CD1c-positive myeloid dendritic cell (primary cell): ENCODE measurements at regions not wholly inside any gene's neighbourhood (a gene's known extent, or its start where the extent isn't known, plus 50 kb on each side); places are given as distances from the start of the nearest gene placed in this dataset.
"Not testable (repeated sequence)": the region's sequence is repeated elsewhere in the genome, so short reads cannot be mapped to it uniquely, and the experiment has no call there.

Experiments used
- DNase-seq: peaks from one replicate; pipeline ENCODE4 v3.0.0-alpha.2; 2016; ENCODE audit errors: extremely low spot score

- DNase-seq: no peak
Measured at GRCh38 chr13:109274188-109274821, 512.1 kb downstream of the IRS2 start.

DNA sequence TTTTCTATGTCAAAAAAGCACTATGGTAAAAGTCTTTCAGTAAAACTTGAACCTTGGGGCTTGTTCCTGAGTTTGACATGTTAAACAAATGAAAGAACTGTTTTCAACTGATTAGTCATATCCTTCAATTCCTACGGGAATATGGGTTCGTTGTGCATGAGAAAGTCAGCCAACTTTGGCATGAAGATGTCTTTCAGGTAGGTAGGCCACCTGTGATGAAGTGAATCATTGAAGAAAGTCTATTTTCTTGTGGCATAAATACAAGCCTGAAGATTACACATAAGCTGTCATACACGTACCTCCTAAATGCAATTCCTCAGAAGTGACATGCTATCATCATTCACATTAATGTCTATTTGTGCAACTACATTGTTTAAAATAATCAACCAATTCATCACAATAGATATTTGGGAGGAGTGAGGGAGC, 513.0 kb downstream of the IRS2 start:
- no peak for DNase-seq

DNA sequence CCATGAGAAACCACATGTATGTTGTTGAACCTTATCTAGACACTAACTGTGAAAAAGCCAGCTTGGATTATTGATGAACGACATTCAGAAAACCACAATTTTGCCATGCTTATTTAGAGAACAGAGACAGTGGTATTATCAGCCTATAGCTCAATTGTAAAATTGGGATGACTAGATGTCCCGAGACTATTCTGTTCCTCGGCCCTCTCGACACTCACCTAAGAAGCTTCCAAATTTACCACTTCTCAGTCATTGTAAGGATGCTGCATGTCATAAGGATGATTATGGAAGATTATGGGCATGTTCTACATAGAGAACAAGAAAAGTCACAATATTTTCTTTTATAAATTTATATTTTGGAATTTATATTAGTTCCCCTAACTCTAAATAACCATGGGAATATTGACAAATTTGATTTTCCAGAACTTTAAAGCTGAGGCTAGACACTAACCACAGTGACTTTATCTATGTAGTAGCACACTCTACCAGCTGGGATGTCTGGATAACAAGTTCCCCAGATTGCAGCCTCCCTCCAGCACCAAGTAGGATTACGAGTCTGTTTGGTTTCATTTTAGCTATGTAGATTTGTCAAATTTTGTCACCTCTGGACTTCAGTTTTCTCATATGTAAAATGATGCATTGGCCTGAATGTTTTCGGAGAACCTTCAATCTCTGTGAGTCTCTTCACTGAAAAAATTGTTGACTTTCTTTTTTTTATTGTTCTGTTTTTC, 513.6 kb downstream of the IRS2 start:
- no peak for DNase-seq

GRCh38 chr13:109271555-109272541, 514.5 kb downstream of the IRS2 start:
- no peak for DNase-seq

DNA sequence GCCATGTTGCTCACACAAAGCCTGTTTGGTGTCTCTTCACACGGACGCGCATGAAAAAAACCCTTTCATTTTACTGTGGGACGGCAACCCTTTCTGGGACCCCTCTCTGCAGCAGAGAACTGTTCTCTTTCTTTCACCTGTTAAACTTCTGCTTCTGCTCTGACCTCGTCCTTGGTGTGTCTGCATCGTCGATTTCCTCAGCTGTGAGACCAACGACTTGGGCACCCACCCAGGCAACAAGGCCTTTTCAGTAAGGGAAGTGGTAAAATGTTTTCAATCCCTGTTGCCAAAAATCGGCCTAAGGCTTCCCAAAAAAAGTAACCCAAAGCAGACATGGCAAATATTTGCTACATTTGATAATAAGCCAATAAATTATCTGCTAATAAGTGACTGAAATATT, 515.3 kb downstream of the IRS2 start:
- DNase-seq: no peak

- not testable (repeated sequence) for DNase-seq
Measured at GRCh38 chr13:109269381-109269780, 517.0 kb downstream of the IRS2 start.

DNA sequence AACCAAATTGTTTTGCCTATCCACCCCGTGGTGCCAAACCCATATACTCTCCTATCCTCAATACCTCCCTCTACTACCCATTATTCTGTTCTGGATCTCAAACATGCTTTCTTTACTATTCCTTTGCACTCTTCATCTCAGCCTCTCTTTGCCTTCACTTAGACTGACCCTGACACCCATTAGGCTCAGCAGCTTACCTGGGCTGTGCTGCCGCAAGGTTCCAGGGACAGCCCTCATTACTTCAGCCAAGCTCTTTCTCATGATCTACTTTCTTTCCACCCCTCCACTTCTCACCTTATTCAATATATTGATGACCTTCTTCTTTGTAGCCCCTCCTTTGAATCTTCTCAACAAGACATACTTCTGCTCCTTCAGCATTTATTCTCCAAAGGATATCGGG, 517.9 kb downstream of the IRS2 start:
- not testable (repeated sequence) for DNase-seq

DNA sequence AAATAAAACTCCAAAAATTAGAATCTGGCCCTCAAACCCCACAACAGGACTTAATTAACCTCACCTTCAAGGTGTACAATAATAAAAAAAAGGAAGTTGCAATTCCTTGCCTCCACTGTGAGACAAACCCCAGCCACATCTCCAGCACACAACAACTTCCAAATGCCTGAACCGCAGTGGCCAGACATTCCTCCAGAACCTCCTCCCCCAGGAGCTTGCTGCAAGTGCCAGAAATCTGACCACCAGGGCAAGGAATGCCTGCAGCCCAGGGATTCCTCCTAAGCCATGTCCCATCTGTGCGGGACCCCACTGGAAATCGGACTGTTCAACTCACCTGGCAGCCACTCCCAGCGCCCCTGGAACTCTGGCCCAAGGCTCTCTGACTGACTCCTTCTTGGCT, 519.0 kb downstream of the IRS2 start:
- DNase-seq: not testable (repeated sequence)

DNA sequence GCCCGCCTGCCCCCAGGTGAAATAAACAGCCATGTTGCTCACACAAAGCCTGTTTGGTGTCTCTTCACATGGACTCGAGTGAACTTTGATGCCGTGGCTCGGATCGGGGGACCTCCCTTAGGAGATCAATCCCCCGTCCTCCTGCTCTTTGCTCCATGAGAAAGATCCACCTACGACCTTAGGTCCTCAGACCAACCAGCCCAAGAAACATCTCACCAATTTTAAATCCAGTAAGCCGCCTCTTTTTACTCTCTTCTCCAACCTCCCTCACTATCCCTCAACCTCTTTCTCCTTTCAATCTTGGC, 521.0 kb downstream of the IRS2 start:
- not testable (repeated sequence) for DNase-seq

DNA sequence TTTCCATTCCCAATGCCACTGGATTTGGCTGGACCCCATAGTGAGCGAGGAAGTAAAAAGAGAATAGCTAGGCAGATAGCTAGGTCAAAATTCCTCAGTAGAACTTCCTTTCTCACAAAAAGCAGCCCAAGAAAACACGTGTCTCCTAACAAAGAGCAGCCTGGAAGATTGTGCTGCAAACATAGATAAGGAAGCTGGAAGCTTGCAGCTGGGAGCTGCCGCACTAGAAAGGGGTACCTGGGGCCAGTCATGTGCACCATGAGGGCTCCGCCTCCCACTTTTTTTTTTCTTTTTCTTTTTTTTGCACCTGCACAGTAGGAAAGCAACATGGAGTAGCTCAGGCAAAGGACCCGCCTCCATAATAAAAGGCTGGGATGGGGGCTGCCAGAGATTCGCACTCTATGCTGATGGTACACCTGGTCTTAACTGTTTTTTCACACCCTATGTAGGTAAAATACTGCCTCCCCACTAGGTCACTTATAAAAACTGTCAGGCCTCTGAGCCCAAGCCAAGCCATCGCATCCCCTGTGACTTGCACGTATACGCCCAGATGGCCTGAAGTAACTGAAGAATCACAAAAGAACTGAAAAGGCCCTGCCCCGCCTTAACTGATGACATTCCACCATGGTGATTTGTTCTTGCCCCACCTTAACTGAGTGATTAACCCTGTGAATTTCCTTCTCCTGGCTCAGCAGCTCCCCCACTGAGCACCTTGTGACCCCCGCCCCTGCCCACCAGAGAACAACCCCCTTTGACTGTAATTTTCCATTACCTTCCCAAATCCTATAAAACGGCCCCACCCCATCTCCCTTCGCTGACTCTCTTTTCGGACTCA, 521.6 kb downstream of the IRS2 start:
- DNase-seq: not testable (repeated sequence)

DNA sequence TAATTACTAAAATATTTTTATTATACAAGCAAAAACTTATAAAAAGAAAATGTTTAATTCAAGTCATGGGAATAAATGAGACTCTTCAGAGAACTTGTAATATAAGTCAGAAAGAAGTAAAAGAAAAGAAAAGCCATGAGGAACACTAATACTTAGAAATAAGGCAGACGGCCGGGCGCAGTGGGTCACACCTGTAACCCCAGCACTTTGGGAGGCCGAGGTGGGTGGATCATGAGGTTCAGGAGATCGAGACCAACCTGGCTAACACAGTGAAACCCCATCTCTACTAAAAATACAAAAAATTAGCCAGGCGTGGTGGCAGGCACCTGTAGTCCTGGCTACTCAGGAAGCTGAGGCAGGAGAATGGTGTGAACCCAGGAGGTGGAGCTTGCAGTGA, 528.6 kb downstream of the IRS2 start:
- DNase-seq: not testable (repeated sequence)
